T-helper 1 cell (primary cell): ENCODE measurements at regions not wholly inside any gene's neighbourhood (a gene's known extent, or its start where the extent isn't known, plus 50 kb on each side); places are given as distances from the start of the nearest gene placed in this dataset.

Experiments
- DNase-seq, 5 donors: peaks; one replicate each; pipeline ENCODE4 v3.0.0-alpha.2; 2012 to 2020

DNA sequence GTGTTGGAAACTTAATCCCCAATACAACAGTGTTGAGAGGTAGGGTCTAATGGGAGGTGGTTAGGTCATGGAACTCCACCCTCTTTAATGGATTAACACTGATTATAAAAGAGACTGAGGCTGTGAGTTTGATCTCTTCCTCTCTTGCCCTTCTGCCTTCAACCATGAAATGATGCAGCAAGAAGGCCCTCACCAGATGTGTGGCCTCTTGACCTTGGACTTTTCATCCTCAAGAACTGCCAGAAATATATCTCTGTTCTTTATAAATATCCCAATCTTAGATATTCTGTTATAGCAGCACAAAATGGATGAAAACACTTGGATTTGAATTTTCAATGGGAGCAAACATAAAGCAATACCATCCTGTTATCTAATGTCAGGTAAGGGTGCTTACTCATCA lies 67.6 kb downstream of the NMUR2 start:
- no peak for DNase-seq

DNA sequence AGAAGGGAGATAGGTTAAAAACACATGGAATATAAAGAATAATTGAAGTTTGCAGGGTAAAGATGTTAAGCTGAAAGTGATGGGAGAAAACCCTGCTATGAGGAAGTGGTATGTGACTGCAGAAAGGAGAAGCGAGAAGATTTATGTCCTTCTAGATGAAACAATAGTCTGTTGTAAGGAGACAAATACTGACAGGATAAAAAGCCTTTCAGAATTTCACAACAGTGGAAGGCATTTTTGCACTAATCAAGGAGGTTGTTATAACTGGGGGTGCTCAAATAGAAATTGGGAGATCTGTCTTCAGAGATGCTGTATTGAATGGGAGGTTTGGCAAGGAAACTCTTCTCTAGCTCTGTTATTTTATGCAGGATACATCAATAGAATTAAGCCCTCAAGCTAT lies 69.6 kb downstream of the NMUR2 start:
- no peak for DNase-seq

DNA sequence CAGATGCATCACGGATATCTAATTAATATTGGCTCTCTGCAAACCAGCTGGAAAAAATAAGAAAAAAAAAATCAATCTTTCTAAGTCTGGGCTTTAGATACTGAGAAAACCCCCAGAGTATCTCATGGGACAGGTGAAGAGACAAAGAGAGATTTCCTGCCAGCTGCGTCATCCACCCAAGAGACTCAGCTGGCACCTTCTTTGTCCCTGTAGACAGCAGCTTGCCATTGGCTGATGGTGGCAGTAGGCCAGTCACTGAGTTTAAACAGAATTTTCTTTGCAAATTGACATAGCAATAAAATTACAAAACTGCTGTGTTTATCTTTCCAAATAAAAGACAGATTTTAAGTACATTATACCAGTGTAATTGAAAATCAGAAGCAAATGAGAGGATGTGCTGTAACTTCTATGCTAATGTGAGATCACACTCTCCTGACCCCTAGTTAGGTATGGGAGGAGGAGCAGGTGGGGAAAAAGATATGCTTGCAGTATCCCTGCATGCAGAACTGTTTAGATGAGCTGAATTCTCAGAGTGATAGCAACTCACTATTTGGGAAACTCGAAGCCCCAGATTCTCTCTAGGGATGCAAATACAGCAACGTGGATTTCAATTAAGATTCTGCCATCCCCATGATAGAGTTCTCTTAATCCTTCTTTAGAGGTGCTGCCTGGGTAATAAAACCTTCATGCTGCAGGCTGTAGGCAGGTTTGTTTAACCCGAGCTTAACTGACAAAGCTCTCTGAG lies 72.2 kb downstream of the NMUR2 start:
- DNase-seq = no peak

DNA sequence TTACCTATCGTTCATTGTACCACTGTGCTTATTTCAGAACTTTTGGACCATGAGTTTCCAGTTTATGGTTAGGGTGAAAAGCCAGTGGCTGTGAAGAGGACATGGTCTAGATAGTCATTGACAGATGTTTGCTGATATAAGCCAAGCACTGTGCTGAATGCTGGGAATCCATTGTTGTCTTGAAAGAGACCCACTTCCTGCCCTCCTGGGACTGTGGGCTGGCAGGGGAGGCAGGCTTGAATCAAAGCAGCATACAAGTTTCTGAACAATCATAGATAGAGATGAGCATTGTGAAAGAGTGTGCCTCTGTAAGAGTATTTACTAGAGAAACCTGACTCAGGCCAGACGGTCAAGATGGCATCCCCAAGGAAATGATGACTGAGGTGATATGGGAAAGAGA lies 73.4 kb downstream of the NMUR2 start:
- DNase-seq = no peak

DNA sequence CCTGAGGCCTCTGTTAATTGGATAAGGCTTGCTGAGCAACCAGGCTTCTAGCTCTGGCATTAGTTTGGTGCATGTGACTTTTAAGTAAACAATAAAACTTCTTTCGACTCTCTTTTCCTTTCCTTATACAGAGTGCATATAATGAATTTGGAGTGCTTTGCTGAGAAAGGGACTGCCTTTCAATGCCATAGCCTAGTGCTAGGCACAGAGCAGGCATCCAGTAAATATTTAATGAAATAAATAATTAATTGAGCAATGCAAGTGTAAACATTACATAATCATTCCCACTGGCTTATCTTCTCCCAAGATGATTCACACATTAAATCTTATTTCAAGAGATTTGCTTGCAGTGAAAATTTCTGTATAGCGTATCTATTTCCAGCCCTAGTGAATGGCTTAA lies 74.1 kb downstream of the NMUR2 start:
- no peak for DNase-seq

DNA sequence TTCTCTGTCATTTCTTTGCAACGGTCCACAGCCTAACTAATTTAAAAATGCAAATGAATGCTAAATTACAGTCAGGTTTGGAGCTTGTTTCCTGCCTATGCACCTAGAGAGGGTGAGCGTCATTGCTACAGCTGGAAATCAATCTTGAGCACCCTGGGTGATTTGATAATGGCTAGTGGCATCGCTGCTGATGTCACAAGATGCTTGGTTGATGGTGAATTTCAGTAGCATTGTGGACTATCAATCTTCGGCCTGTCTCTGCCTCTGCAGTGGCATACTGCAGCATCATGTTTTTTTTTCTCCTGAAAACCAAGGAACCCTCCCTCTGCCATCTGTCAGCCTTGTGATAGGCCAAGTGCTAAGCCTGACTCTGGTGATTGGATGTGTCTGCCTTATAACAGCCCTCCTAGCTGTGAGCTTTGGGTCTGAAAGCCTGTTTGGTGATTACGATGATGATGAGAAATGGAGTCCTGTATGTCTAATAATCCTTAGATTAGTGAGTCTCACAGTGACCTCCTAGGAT lies 75.3 kb downstream of the NMUR2 start:
- DNase-seq = no peak

DNA sequence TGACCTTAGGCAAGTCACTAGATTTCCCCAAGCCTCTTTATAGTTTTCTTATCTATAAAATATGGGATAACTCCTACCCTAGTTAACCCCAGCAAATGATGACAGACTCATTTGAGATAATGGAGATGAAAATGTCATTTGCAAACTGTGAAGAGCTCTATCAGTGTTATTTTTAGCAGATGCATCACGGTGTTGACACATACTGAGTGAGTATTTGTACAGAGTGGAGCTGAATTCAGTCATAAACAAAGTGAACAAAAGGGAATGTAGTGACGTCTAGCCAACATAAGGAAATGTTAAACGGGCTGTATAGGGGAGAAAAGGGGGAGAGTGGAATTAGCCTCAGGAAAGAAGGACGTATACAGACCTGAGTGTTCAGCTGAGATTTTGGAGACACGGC lies 75.9 kb downstream of the NMUR2 start:
- DNase-seq = no peak

DNA sequence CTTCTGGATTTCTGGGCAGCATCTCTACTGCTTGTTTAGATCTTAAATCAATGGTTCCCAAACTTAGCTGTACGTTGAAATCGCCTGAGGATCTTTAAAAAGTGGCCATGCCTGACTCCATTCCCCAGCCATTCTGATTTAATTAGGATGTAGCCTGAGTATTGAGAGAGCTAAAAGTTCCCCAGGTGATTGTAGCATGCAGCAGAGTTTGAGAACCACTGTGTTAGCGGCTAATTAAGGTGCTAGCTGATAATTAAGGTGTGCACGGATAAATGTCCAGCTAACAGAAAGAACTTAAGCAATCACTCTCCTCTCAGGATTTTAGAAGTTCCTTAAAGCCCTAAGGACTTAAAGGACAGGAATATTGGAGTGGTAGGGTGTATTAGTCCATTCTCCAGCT lies 89.1 kb downstream of the NMUR2 start:
- DNase-seq = no peak

DNA sequence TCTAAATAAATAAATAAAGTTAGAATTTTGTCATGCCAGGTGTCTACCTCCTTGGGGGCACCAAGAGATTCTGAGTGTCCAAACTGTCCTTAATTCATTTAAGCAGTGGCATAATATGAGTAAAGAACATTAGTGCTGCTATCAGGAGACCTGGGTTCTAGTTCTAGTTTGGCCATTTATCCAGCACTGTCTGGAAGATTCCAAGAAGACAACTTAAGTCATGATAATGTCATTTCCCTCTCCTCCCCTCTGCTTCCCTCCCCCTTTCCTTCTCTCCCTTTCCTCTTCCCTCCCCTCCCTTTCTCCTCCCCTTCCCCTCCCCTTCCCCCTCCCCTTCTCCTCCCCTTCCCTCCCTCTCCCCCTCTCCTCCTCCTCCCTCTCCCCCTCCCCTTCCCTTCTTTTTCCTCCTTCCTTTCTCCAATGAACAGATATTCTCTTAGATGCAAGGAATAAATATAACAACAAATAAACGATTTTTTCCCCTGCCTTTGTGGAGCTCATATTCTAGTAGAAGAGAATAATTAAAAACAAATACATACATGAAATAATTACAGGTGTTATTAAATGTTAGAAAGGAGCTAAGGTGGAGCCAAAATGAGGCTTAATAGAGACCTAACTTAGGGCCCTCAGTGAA lies 90.8 kb downstream of the NMUR2 start:
- DNase-seq = no peak

DNA sequence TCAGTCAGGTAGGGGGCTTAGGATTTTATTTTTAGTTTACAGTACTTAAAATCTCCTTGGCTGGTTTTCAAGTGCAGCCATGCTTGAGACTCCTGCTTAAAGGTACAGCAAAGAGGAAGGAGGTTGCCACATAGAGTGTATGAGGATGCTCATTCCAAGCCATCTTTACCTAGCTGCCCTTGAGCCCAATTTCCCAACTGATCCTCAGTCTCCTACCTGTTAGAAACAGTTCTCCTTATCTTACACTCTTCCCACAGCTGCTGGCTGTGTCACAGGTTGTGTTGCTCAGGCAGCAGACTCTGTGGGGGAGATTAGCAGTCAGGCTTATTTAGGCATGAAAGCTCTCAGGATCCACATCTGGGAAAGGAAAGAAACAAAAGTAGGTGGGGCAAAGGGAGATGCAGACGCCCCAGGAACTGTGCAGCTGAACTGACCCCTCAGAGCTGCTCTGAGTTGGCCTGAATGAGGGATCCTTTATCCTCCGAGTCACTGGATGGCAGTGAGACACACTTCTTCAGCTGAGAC lies 95.1 kb downstream of the NMUR2 start:
- DNase-seq = no peak

DNA sequence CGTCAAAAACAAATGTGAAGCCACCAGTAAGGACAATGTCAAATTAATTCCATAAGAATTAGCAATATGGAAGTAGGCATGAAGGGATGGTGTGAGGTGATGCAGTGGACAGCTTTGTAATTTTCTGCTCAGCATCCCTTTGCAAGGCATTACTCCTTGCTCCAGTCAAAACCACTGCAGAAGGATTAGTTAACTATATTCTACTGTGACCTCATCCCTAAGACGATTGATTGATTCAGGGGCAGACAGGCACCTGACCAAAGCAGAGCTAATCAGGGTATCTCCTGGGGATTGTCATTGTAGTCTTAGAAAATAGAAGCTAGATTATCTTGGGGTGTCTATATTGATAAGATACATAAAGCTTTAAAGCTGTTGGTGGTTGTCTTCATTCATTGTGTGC lies 98.7 kb downstream of the NMUR2 start:
- no peak for DNase-seq

DNA sequence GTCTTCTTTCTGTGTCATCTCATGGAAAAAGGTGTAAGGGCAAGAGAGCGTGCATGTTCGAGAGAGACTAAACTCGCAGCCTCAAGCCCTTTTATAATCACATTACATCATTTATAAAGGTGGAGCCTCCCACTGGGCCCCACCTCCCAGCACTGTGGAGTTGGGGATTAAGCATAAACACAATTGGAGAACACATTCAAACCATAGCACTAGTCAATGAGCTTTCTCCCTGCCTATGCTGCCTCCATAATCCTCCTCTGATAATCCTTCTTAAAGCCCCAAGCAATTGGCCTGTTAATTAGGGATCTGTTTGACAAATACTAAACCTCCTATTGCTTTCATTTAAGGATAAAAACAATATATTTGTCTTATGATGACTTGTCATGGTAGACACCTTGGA lies 99.6 kb downstream of the NMUR2 start:
- DNase-seq = no peak

DNA sequence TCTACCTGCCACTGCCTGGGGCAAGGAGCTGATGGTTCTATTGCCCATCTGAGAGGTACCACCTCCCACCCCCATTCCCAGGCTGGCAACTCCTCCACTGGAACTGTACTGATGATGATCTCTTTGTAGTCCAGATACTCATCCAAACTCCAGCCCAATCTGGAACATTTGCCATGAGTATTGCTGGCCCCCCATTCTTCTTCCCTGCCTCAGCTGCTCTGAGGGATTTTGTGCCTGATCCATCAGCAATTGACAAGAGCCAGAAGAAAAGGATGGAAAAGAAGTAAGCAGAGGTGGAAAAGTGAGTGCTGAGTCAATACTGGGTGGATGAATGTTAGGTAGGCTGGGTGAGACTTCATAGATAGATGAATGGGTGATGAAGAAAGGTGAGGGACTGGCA lies 101.2 kb downstream of the NMUR2 start:
- no peak for DNase-seq

DNA sequence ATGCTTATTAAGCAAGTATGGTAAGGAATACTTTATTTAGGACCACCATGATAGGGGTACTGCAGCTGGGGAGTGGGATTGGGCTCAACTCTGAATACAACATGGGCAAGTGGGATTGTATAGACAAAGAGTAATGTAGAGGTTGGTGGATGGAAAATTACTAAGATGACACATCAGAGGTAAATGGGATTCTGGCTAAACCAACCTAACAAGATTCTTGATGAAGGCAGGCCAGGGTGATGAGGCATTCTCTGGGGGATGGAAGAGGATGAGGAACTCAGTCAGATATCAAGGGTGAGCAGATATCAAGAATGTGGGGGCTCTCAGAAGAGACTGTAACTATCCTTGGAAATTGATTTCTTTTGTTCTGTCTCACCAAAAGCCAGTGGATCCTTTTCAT lies 107.2 kb downstream of the NMUR2 start:
- no peak for DNase-seq

DNA sequence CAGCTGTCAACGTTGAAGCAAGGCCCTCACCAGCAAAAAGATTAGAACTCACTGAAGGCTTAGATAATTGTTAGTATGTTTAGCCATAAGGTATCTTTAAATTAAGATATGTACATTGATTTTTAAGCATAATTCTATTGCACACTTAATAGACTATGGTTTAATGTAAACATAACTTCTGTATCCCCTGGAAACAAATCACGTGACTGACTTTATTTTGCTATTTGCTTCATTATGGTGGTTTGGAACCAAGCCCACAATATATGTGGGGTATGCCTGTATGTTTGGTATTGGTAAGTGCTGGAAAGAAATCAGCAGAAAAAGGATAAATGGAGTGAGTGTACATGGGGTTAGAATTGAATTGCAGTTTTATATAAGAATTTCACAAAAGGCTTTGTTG lies 111.9 kb downstream of the NMUR2 start:
- DNase-seq = no peak

DNA sequence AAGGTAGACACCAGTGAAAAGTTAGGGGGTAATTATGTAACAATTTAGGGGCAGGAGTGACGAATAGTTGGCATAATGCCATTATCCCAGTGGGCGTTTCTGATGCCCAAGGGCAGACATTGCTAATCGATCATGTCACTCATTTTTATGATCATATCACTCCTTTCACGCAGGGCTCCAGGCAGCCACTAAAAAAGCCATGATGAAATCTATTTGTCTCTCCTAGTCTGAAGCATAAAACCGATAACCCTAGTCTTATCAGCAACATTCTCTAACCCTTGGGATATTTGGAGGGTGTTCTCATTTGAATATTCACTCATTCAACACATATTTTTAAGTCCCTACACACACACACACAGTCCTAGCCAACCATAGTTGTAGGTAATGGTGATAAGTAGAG lies 114.9 kb downstream of the NMUR2 start:
- no peak for DNase-seq

DNA sequence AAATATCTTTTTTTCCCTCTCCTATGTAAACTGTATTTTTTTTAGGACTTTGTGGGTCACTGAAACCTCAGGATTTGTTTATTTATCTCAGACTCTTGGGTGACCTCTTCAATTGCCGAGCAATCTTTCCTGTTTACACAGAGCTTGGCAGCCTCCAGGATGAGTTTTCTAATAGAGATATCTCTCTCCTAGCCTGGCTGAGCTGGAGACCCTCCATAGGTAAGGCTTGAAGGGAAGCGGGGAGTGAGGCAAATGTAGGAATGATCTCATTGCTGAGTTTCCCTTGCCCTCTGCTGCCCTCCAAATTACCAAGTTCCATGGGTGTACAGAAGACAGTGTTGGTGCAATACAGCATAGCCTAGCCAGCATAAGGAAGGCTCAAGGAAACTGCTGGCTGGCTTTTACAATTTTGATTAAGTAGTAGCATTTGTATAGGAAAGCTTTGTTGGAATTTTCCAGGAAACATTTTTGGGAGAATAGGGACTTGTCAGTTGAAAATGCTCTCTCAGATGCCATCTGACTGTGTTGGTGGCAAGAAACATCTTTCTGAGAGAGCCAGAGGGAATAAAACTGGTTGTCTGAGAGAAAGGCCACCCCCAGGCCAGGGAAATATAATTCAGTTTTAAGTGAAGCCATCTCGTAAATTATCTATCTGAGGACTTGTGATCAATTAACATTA lies 116.0 kb downstream of the NMUR2 start:
- no peak for DNase-seq

DNA sequence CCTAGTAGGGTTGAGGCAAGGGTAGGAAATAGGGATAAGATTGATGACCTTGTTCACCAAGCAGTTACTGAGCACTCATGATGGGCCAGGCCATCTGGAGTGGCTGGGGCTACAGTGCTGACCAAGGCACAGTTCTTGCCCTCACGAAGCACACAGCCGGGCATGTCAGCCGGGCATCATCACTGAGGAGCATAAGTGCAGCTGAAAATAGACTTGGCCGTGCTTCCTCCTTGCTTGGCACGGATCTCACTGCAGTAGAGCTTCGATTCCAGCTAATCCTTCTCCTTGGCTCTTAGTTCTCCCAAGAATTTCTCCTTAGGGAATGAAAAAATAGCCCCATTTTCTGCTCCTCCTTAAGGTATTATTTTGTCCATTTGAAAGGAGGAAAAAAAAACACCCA lies 116.6 kb downstream of the NMUR2 start:
- no peak for DNase-seq

DNA sequence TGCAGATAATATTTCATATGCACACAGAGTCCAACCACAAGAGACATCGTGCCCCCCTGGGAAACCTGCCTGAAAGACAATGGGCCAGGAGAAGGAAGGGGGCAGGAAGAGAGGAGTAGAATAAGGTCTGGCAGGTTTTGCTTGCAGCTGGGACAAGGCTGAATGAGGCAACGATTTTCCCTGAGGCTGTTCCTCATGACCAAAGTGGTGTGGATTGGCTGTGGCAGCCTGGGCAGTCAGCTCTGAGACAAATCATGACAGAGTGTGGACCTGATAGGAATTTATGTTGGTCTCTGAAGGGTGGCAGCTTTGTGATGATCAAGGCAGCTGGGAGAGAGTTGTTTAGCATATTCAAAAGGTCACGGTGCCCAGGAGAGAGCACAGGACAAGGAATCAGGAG lies 119.3 kb downstream of the NMUR2 start:
- no peak for DNase-seq

DNA sequence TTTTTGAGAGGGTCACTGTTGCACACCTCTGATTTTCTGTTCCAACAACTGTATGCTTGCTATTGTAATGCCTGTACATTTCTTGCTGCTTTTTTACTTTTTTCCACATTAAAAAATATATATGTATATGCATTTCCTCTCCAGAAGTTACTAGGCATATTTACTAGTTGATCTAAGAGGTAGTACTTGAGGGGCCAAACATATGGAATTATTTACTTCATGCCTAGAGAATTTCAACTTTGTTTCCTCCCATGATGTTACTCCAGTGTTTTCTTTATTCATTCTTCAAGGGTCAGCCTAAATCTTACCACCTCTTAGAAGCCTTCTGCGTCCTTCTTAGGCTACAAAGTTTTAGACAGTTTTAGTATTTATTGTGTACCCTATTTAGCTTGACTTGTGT lies 122.7 kb downstream of the NMUR2 start:
- DNase-seq = no peak

DNA sequence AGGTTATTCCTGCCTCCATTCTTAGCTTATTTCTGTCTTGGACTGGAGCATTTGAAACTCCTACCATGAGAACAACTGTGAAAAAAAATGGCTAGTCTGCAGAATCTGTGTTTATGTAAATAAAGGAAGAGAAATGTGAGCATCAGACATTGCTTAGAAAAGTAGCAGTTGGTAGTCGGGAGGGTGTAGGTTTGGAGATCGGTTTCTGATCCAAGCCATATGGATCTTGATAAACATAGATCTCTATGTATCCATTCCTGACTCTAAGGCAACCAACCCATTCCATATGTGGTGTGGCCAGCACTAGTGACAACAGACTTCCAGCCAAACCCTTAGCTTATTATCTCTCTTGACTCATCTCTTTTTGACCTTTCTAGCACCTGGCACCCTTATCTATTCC lies 127.1 kb downstream of the NMUR2 start:
- DNase-seq = no peak

DNA sequence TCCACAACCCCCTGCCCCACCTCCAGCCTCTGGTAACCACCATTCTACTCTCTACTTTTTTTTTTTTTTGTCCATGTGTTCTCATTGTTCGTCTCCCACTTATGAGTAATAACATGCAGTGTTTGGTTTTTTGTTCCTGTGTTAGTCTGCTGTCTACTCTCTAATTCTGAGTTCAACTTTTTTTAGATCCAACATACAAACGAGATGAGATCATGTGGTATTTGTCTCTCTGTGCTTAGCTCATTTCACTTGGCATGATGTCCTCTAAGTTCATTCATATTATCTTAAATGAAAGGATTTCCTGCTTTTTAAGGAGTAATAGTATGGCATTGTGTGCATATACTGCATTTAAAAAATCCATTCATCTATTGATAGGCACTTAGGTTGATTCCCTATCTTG lies 130.9 kb downstream of the NMUR2 start:
- no peak for DNase-seq

DNA sequence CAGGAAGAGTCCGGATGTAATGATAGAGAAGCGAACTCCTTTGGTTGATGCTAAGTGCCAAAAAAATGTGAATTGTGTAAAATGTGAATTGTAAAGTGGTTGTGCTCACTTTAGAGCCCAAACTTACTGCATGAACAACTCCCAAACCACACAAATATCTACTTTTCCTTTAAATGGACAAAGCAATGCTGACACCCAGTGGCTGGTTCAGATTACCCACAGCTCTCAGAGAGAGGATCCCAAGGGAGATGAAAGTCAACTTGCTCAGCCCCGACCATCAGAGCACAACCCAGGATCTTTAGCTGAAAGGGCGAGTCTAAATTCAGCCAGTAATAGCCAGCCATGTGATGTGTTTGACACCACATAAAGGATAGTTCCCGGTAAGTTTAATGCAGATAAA lies 133.7 kb downstream of the NMUR2 start:
- no peak for DNase-seq

DNA sequence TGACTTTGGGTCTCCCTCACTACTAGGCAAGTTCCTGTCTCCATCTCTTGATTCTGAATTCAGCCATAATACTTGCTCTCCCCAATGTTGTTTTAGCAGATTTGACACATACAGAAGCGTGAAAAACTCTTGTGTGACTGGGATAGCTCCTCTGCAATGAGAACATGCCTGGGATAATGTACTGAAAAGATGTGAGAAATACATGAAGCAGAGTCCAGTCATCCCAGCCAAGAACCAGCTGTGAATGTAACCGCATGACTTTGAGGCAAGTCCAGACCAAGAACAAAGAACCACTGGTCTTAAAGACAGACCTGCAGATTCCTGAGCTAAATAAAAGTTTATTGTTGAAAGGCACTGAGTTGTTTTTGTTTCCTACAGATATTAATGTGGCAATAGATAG lies 135.0 kb downstream of the NMUR2 start:
- DNase-seq = no peak
